GM19463 (cell line): ENCODE measurements at regions not wholly inside any gene's neighbourhood (a gene's known extent, or its start where the extent isn't known, plus 50 kb on each side); places are given as distances from the start of the nearest gene placed in this dataset.

ENCODE experiments used
- ATAC-seq: cut with Tn5 transposase; IDR thresholded peaks from one replicate; pipeline ENCODE4 v1.9.1; 2021; ENCODE audit warnings: mild to moderate bottlenecking, moderate library complexity; ENCODE audit not compliant: unreplicated experiment

DNA sequence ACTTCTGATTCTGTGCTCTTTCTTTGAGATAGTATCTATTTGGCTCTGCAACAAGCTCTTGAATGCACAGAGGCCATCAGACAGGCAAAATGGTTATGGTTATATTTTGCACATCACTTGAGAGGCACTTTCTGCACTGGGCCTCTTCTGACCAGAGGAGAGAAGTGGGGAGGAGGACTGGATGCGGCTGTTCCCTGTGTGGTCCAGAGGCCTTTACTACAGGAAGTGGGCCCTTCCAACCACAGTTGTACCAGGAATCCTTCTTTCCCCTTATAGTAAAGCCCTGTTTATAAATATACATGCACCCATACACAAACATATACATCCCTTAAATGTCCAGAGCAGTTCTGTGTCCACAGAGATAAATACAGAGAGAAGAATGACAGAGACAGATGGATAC lies 182.7 kb upstream of the HHIP start:
- no peak for ATAC-seq

DNA sequence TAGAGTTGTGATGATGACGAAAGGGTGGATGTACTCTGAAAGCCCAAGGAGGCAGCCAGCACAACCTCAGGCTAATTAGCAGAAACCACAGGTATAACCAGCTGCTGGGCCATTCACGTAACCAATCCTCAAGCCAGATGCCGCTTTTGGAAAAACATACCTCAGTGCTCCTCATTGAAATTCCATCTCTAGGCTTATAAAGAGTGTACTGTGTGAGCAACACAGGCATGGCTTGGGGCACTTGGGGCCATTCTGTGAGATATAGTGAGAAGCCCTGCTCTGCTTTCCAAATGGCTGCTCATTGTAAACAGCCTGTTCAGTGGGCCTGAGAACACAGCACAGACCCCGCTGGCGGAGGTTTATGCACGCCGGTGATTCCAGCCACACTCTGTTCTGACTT lies 182.1 kb upstream of the HHIP start:
- no peak for ATAC-seq

- ATAC-seq: no peak
Observed at GRCh38 chr4:144465546-144465945, 180.4 kb upstream of the HHIP start.

DNA sequence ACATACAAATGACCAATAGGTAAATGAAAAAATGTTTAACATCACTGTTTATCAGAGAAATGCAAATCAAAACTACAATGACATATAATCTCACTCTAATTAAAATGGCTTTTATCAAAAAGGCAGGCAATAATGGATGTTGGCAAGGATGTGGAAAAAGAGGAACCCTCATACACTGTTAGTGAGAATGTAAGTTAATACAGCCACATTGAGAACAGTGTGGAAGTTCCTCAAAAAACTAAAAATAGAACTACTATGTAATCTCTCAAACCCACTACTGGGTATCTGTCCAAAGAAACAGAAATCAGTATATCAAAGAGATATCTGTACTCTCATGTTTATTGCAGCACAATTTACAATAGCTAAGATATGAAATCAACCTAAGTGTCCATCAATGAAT lies 165.9 kb upstream of the HHIP start:
- ATAC-seq: no peak

DNA sequence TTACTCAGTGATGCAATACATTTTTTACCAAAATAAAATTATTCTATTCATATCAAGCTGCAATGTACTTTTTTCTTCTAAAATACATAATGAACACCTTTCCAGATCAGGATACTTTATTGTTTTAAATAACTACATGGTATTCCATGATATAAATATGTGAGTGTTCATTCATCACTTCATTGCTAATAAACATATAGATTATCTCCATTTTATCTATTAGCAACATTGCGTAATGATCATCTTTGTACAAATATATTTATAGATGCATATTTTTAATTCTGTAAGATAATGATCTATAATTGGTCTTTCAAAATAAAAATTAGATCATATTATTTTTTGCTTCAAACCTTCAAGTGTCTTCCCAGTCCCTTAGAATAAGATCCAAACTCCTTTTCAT lies 156.1 kb upstream of the HHIP start:
- no peak for ATAC-seq

GRCh38 chr4:144494280-144494679 lies 151.7 kb upstream of the HHIP start:
- ATAC-seq: no peak

DNA sequence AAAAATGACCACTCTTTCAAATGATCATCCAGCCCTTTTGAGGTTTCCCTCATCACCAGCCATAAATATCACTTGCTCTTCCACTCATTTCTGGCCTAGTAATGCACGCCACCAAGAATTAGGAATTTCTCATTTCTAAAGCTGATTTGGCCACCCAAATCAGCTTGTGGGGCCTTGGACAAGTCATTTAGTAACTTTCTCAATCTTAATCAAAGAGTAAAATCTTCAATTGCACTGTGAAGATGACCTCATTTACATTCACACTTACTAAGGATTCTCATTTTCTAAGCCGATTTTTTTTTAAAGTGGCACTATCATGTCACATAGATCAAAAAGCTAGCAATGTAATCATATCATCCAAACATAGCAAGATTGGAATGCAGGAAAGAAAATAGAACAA lies 150.0 kb upstream of the HHIP start:
- ATAC-seq: no peak

DNA sequence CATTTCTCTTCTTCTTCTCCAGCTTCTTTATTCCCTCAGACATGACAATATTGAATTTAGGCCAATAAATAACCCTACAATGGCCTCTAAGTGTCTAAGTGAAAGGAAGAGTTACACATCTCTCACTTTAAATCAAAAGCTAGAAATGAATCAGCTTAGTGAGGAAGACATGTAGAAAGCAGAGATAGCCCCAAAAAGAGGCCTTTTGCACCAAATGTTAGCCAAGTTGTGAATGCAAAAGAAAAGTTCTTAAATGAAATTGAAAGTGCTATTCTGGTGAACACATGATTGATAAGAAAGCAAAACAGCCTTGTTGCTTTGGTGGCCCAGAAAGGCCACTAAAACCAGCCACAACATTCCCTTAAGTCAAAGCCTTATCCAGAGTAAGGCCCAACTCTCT lies 146.2 kb upstream of the HHIP start:
- peak; percentile 76 for ATAC-seq

DNA sequence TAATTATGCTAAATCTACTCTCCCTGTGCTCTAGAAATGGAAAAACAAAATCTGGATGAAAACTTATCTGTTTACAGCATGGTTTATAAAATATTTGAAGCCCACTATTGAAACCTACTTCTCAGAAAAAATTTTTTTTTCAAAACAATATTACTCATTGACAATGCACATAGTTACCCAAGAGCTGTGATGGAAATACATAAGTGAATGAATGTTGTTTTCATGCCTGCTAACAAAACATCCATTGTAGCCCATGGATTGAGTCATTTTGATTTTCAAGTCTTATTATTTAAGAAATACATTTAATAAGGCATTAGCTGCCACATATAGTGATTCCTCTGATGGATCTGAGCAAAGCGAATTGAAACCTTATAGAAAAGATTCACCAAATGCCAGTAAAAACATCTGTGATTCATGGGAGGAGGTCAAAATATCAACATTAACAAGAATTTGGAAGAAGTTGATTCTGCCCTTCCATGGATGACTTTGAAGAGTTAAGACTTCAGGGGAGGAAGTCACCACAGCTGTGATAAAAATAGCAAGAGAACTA lies 144.7 kb upstream of the HHIP start:
- ATAC-seq: no peak

- no peak for ATAC-seq
Observed at GRCh38 chr4:144504883-144505282, 141.1 kb upstream of the HHIP start.

DNA sequence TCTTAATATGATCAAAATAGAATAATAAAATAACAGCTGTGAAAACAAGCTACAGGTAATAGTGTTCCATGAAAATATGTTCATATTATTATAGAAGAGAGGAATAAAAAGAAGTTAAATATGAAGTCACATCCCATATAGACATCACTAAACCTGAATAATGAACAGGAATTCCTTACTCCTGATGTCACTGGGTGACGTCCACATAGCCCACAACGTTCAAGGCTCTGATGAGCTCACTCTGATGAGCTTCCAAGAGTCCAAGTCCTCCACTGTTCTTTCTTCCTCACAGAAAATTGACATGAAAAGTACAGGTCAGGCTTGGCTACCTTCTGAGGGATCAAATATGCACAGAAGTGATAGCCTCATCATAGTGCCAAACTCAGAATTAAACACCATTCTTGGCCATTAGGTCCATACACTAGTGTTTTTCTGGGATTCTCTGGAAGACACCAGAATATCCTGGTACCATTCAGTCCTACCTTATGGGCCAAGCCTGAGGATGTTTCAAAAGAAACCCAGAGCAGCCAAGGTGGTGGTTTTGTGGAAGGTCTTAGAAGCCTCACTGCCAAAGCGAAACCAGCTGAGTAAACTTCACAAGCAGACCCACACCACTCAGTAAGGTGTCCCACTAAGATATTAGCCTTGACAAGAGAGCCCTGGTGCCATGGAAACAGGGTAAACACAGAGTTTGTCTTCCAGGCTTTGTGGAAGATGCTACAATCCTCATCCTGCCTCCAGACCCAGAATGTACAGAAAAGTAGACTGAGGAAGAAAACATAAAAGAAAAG lies 138.4 kb upstream of the HHIP start:
- ATAC-seq: no peak

DNA sequence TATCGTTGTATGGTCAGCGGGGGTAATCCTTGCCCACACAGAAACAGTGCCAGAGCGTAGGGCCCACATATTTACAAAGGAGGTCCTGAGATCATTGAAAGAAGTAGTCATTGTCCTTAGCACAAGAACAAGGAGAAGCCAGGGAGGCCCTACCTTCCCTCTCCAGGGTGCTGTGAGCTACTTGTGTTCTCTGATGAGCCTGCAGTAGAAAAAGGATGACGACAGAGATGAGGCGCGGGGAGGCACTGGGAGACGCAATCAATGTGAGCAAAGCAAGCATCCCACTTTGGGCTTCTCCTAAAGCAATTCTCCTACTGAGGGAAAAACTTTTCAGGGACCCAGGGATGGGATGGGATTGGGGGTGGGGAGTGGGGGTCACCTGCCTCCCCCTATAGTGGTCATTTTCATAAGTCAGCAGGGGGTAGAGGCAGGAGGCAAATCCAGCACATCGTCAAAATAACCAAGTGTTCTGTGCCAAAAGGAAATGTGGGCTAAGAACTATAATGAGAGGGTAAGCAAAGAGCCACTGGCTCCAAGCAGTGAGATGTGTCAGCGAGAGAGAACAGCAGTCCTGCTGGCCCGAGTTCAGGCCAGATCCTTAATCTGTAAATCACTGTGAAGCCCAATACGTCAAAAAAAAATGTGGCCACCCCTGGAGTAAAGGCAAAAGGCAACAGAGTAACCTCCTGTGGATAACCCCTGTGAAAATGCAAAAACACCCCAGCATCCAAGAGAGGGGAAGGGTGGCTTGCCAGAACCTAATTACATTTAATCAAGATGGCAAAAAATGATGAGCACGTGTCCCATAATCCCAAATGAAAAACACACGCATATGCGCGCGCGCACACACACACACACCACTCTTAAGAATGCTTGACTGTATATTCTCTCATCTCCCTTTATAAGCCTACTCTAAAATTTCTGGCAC lies 136.6 kb upstream of the HHIP start:
- ATAC-seq: no peak

DNA sequence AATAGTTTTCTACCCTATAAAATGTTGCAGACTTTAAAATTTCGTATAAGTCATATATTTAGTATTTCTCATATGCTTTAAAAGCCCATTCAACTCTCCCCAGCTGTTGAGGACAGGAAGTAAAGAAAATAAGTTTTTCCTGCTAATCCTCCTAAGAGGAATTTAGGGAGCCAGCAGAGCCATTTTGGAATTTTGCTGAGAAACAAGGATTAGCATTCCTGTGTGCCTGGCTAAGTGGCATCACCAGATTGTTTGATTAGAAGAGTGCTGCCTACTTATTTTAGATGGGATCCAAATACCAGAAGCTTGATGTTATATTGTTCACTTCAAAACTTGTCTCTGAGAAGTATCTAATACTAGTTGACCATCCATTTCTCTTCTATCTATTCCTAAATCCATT lies 131.2 kb upstream of the HHIP start:
- ATAC-seq: no peak

DNA sequence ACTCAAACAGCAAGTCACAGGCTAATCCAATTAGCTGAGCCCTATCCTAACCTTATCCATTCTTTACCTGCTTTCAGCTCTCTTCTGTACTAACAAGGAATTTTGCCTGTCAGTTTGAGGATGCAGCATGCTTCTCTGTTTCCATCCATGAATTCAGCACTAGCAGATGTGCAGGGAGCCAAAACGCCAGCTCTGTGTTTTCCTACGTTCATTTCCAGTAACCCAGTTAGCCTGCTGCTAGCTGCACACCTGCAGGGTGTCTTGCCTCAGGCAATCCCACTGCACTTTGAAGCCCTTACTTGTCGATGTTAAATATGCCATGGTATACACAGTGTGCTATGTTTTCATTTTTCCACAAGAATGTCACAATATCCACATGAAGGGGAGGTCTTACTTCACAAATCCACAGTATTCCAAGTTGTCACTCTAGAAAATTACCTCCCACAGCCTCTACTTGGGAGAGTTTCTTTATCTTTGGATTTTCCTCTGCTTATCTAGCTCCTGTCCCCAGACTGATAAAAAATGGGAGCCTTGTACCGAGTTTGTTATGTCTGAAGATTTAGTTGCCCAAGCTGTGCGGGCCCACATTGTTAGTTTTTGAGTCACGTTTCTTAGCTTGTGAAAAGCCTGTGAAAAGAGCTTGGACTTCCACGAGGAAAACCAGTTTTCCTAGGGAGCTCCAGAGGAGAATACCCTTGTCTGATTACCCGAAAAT lies 127.6 kb upstream of the HHIP start:
- no peak for ATAC-seq

DNA sequence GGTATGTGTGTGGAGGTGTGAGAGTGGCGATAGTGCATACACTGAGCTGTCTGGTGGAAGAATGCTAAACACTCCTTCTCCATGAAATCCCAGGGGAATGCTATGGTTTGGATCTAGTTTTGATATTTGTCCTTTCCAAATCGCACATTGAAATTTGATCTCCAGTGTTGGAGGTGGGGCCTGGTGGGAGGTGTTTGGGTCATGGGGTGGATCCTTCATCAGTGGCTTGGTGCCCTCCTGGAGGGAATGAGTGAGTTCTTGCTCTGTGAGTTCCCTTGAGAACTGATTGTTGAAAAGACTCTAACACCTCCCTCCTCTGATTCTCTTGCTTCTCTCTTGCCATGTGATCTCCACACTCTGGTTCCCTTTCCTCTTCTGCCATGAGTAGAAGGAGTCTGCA lies 114.1 kb upstream of the HHIP start:
- no peak for ATAC-seq

GRCh38 chr4:144547678-144548298 lies 98.2 kb upstream of the HHIP start:
- peak; percentile 98 for ATAC-seq

GRCh38 chr4:144556636-144557035 lies 89.3 kb upstream of the HHIP start:
- ATAC-seq: peak; percentile 50

- ATAC-seq: no peak
Observed at GRCh38 chr4:144557404-144557803, 88.6 kb upstream of the HHIP start.

DNA sequence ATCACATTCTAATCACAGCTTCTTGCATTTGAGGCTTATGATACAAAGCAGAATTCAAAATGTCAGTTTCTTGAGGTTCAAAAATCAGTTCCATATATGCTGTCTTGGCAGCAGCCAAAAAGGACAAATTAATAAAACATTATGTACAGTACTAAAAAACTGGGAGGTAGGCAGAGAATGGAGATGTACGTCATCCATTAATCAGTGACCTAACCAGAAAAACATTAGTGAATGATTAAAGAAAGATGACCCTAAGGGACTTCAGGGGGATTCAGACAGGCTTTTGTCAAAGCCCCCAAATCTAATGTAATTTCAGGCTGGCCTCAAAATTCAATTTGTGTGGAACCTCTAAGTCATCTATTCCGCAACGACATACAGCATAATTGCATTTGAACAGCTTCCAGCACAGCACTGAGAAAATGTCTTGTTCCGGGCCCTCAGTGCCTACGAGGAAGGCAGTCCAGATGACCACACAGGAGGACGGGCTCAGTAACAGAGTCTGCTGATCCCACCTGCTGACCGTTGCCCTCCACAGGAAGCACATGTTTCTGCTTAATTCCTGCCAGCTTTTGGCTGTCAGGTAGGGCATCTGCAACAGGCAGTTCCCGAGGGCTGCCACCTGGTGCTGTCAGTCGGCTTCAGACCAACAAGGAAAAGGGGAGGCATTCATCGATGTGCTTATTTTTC lies 83.8 kb upstream of the HHIP start:
- peak; percentile 41 for ATAC-seq

DNA sequence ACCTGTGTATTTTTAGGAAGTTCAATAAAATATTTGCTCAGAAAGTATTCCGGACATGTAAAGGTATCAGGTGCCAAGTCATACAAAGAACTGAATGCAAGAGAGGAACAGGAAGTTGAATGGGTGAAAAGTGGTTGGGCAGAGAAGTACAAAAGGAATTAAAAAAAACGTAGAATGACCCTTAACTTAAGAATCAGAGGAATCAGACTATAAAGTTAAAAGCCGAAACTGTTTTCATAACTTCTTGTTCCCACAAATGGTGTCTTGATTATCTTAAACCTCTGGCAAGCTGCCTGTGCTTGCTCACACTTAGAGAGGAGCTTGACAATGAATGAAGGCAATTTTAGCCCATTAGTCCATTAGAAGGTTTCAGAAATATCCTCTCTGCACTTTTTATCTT lies 81.6 kb upstream of the HHIP start:
- no peak for ATAC-seq
